Testis (tissue), 2 donors: ENCODE measurements at regions not wholly inside any gene's neighbourhood (a gene's known extent, or its start where the extent isn't known, plus 50 kb on each side); places are given as distances from the start of the nearest gene placed in this dataset.

ENCODE experiments used
- DNase-seq: peaks from one replicate; pipeline ENCODE4 v3.0.0-alpha.2; 2019
- H3K27ac ChIP-seq, 2 donors: fragments of 200-600 bp; sonication (generic); one replicate each; pipeline ENCODE4 v1.5.1; 2019
- H3K27me3 ChIP-seq: fragments of 200-600 bp; sonication (generic); one replicate; pipeline ENCODE4 v1.5.1; 2019
- H3K36me3 ChIP-seq: fragments of 200-600 bp; sonication (generic); one replicate; pipeline ENCODE4 v1.5.1; 2017; ENCODE audit warnings: low read depth; ENCODE audit errors: missing control alignments
- H3K4me1 ChIP-seq: fragments of 200-600 bp; sonication (generic); one replicate; pipeline ENCODE4 v1.5.1; 2019
- H3K4me3 ChIP-seq, 2 donors: fragments of 200-600 bp; sonication (generic); one replicate each; pipeline ENCODE4 v1.5.1; 2017 to 2019
- H3K9me3 ChIP-seq: fragments of 200-600 bp; sonication (generic); one replicate; pipeline ENCODE4 v1.5.1; 2017
- POLR2A ChIP-seq: fragments of 450-650 bp; IDR thresholded peaks from one replicate; pipeline ENCODE4 v1.6.1; 2017; ENCODE audit warnings: antibody characterized with exemption, mild to moderate bottlenecking, moderate library complexity
- WGBS, 2 donors: methylation state at CpG; one replicate each; pipeline ENCODE4 v1.1.5; 2018; 5-methylcytosine and 5-hydroxymethylcytosine counted together
- intact Hi-C: fragments of 100-400 bp; cut with DNase I; formaldehyde crosslinking; loops from one replicate; pipeline ENCODE4 v1.15.1; 2023; ENCODE audit warnings: low total_unique reads
- TF ChIP-seq, protein P1 (sequence below), 3 experiments: fragments of 450-650 bp in 2 of 3; fragments of 200-600 bp in 1 of 3; sonication (generic) in 1 of 3; IDR thresholded peaks; one replicate each; pipeline ENCODE4 v1.5.1; 2016 to 2019; ENCODE audit warnings: antibody characterized with exemption in 3 of 3, mild to moderate bottlenecking in 2 of 3, moderate library complexity in 1 of 3

DNA sequence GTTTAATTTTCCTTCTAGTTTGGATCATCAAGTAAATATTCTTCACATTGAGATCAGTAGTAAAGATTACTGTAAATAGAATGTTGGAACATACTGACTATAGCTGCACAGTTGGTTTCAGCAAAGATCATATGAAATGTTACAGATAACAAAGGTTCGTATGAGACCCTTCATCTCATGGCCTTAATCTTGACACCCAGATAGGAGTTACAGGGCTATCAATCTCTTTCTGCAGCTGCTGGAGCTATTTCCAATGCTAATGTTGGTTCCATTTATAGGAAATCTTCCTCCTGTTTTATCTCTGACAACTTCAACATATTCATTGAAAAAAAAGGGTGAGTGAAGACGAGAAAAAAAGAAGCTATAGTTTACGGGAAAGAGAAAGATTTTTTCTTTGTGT, 495.6 kb downstream of the JRKL start:
- TF ChIP-seq POLR2A = no peak
- TF ChIP-seq, protein P1, sequence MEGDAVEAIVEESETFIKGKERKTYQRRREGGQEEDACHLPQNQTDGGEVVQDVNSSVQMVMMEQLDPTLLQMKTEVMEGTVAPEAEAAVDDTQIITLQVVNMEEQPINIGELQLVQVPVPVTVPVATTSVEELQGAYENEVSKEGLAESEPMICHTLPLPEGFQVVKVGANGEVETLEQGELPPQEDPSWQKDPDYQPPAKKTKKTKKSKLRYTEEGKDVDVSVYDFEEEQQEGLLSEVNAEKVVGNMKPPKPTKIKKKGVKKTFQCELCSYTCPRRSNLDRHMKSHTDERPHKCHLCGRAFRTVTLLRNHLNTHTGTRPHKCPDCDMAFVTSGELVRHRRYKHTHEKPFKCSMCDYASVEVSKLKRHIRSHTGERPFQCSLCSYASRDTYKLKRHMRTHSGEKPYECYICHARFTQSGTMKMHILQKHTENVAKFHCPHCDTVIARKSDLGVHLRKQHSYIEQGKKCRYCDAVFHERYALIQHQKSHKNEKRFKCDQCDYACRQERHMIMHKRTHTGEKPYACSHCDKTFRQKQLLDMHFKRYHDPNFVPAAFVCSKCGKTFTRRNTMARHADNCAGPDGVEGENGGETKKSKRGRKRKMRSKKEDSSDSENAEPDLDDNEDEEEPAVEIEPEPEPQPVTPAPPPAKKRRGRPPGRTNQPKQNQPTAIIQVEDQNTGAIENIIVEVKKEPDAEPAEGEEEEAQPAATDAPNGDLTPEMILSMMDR (IDR thresholded peaks at IDR 0.05) = no peak
- Histone ChIP-seq H3K36me3 (no peaks in the 10 kb centered on the region), H3K4me3 (no peak overlapping the region), H3K9me3 (no peaks in the 10 kb centered on the region), H3K27me3 (no peaks in the 10 kb centered on the region), H3K4me1 (no peaks in the 10 kb centered on the region), H3K27ac (no peak overlapping the region)
- intact Hi-C loops = no loop called here
- DNase-seq = no peak
- WGBS, 2 donors = 68 to 85% methylated on average over 3 of the region's 3 CpGs

DNA sequence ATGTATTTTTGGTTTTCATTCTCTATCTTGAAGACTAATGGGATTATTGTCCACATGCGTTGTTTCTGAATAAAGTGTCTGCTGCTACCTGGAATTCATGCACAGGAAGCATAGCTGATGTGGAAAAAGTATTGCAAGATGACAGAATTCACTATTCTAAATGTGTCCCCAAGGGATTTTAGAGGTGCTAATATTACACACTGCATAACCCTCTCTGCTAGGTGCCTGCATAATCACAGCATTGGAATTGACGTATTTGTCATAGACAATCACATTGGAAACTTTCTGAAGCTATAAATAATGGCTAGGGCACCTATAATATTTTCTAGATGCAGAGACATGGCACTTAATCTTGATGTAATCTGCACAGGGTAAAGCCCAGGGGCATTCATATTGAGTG, 496.1 kb downstream of the JRKL start:
- no peak for TF ChIP-seq POLR2A
- TF ChIP-seq, protein P1 (IDR thresholded peaks at IDR 0.05) = no peak
- Histone ChIP-seq H3K4me1 (no peaks in the 10 kb centered on the region), H3K9me3 (no peaks in the 10 kb centered on the region), H3K27ac (no peak overlapping the region), H3K36me3 (no peaks in the 10 kb centered on the region), H3K27me3 (no peaks in the 10 kb centered on the region), H3K4me3 (no peak overlapping the region)
- intact Hi-C loops = no loop called here
- 89 to 91% methylated on average over 2 of the region's 2 CpGs for WGBS, 2 donors
- DNase-seq = no peak

DNA sequence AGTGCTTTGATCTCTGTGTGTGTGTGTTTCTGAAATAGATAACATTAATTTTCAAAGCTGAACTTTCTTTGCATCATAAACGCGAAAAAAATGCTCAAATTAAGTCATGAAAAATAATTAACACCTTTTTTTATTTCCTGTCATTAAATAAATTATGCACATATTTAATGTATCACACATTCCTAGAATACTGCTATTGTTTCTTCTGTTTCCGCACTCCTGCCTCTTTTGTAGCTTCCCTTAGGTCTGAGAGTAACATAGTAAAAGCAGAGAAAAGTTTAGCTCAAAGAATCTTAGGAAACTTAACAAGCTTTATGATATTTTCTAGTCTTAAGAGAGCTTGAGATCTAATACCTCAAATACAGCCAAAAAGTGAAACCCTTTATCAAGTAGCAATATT, 504.2 kb downstream of the JRKL start:
- Histone ChIP-seq H3K27me3 (no peaks in the 10 kb centered on the region), H3K4me3 (no peak overlapping the region), H3K9me3 (no peaks in the 10 kb centered on the region), H3K4me1 (no peaks in the 10 kb centered on the region), H3K36me3 (no peaks in the 10 kb centered on the region), H3K27ac (no peak overlapping the region)
- intact Hi-C loops = no loop called here
- TF ChIP-seq, protein P1 (IDR thresholded peaks at IDR 0.05) = no peak
- TF ChIP-seq POLR2A = no peak
- DNase-seq = no peak
- WGBS, 2 donors = 54 to 71% methylated on average over 3 of the region's 3 CpGs

DNA sequence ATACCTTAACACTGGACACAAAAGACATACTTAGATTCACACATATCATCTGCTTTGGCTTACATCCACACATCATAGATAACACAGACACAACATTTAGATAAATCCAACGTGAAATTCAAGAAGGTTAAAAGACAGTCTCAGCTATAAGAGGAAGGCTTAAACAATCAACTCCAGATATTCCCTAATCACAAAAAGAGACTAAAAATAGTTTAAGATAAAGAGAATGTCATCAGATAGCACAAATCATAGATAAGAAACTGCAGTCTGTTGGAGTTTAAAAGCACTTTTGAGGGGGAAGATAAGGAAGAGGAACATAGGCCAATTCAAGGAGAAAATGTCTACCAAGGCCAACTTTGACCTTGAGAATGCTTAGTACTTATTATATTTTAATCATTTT, 504.8 kb downstream of the JRKL start:
- Histone ChIP-seq H3K36me3 (no peaks in the 10 kb centered on the region), H3K9me3 (no peaks in the 10 kb centered on the region), H3K27ac (no peak overlapping the region), H3K4me1 (no peaks in the 10 kb centered on the region), H3K27me3 (no peaks in the 10 kb centered on the region), H3K4me3 (no peak overlapping the region)
- TF ChIP-seq POLR2A = no peak
- TF ChIP-seq, protein P1 (IDR thresholded peaks at IDR 0.05) = no peak
- WGBS, 2 donors = 38 to 50% methylated on average over 1 of the region's 1 CpG
- intact Hi-C loops = no loop called here
- no peak for DNase-seq

DNA sequence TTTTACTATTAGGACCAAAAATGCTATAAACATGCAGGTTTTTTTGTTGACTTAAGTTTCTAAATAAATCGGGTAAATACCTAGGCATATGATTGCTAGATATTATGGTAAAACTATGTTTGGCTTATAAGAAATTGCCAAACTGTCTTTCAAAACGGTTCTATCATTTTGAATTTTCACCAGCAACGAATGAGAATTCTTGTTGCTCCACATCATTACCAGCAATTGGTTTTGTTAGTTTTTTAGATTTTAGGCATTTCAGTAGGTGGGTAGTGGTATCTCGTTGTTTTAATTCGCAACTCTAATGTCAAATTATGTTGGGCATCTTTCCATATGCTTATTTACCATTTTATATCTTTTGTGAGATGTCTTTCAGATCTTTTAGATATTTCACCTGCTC, 510.2 kb downstream of the JRKL start:
- TF ChIP-seq, protein P1 (IDR thresholded peaks at IDR 0.05) = no peak
- no peak for TF ChIP-seq POLR2A
- Histone ChIP-seq H3K27ac (no peak overlapping the region), H3K4me3 (no peak overlapping the region), H3K4me1 (no peaks in the 10 kb centered on the region), H3K27me3 (no peaks in the 10 kb centered on the region), H3K36me3 (no peaks in the 10 kb centered on the region), H3K9me3 (no peaks in the 10 kb centered on the region)
- intact Hi-C loops = no loop called here
- WGBS, 2 donors = 89 to 94% methylated on average over 5 of the region's 5 CpGs
- no peak for DNase-seq
